Inflammatory macrophage treated with lipopolysaccharide for 4 hours (primary cell): ENCODE measurements at regions not wholly inside any gene's neighbourhood (a gene's known extent, or its start where the extent isn't known, plus 50 kb on each side); places are given as distances from the start of the nearest gene placed in this dataset.

Experiments
- DNase-seq: peaks from one replicate; pipeline ENCODE4 v3.0.0-alpha.2; 2020

DNA sequence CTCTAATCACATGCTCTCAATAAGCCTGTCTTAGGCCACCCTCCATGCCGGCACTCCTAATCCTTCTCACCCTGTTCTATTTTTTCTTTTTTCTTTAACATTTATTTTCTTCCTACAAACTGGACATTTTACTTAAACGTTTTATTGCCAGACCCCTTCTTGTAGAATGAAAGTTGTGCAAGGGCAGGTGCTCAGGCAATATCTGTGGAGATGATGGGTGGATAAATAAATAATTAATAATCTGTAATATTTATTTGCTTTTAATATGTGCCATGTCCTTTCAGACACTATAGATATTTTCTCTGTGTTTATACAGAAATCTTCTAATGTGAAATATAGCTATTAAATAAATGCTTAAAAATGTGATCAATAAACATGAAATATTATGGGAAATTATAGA, 815.7 kb upstream of the MIR17HG start:
- DNase-seq, result no peak

DNA sequence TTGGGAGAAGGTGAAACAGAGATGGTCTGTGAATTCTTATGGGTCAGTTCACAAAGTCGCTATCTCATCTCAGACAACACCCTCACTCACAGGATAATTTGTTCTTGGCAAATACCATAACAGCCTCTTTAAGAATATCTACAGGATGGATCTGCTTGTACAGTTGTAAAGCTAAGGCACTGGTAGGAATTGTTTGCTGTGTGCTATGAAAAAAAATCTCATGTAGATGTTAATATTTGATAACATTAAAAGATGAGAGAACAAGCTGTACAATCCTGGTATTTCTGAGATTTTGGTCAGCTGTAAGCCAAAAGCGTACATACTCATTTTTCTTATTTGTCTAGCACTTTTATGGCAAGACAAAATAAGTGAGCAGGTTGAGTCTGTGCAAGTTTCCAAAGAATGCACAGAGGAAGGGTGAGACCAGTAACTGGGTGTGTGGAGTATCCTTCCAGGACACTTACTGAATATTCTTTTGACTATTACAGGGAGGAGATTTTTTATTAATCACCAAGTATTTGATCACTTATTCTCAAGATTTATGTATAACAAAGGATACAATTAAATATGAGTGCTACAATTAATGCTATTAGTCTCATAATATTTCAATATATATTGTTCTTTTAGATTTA, 814.5 kb upstream of the MIR17HG start:
- no peak for DNase-seq

DNA sequence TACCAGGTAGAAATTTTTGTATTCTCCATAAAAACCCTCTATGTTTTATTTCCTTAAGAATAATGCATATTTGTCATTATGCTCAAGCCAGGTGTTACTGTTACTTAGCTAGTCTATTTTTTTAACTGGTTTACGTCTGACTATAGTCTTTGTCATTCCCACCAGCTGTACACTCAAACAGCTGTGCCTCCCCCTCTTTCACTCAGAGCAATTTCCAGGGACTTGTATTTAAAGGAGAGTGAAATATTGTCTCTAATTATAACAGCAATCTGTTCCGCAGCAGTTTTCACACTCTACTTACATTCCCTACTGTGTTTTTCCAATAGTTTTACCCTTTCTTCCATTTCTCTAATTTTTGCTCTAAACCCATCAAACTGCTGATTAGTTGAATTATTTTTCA, 813.6 kb upstream of the MIR17HG start:
- DNase-seq, result no peak

DNA sequence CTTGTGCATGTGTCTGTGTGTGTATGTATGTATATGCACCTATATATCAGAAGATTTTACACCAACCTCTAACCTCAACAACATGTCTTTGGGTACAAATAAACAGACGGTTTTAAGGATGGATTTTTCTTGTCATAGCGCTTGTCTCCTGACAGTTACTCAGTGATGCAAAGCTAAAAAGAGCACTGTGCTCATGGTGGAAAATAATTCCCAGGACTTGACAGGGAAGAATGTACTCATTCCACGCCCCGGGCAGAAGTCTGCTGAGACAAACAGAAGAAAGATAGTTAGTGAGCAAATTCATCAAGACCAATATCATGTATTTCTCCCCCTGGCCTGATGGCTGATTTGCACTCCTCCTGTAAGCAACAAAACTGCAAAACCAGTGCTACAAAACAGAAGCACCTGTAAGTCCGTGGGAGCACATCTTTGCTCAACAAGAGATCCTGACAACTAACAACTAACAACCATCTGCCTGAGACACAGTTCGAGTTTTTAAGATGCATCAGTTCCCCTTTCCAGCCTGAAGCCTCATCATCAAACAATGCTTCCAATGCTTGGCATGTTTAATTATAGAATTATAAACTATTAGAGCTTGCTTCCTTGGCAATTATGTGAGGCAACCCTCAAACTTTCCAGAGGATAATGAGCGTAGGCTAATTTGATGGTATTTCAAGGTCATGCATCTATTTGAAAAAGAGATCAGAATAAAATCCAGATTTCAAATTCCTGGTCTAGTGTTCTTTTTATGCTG, 812.7 kb upstream of the MIR17HG start:
- DNase-seq, result no peak

DNA sequence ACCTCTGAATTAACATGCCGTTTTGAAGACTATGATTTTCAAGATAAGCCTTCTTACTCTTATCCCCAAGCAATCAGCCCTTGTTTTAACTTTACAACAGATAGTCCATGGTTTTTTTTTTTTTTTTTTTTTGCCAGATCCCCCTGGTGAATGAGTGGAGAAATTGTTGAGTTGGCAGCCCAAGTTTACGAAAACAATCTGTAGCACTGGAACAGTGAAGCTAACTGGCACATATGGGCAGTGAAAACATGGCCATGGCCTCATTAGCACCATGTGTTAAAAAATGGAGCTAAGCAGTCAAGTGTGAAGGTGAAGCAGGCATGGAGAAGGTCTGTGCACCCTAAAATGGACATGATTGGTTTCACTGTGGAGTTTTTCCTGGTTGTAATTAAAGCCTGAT, 812.1 kb upstream of the MIR17HG start:
- no peak for DNase-seq

DNA sequence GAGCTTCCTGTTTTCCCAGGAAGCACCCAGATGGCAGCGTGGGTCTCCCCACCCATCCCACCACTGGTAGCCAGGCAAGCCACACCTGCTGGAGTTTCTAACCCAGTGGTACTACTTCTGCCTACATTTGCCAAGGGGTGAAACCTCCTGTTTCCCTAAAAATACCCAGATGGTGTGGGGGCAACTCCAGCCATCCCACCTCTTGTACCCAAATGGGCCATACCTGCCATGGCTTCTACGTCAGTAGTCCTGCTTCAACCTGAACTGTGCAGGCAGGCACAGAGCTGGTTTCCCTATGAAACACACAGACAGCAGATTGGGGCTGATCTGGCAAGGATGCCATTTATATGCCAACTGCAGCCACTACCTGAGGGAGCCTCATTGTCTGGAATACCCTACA, 809.4 kb upstream of the MIR17HG start:
- no peak for DNase-seq

DNA sequence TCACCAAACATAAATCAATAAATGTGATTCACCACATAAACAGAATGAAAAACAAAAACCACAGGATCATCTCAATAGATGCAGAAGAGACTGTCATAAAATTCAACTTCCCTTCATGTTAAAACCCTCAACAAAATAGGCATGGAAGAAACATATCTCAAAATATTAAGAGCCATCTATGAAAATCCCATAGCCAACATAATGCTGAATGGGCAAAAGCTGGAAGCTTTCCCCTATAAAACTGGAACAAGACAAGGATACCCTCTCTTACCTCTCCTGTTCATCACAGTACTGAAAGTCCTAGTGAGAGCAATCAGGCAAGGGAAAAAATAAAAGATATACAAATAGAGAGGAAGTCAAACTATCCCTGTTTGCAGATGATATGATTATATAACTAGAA, 806.1 kb upstream of the MIR17HG start:
- DNase-seq, result no peak

DNA sequence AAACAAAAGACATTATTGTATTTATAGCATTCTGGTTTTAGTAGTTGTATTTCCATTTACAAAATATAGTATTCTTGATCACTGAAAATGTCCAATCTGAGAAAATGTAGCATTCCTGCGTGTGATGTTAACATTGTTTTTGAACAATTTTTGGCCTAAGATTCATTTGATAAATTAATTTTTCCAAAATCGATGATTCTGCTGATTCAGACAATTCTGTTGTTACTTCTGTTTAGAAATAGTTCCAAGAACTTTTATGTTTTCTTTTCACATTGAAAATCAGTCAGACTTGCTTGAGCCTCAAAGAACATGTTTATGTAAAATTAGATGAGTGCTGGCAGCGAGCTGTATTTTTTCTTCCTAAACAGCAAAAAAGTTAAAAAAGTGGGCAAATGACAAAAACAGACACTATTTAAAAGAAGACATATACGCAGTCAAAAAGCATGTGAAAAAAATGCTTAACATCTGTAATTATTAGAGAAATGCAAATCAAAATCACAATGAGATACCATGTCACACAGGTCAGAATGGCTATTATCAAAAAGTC, 804.5 kb upstream of the MIR17HG start:
- DNase-seq, result no peak

DNA sequence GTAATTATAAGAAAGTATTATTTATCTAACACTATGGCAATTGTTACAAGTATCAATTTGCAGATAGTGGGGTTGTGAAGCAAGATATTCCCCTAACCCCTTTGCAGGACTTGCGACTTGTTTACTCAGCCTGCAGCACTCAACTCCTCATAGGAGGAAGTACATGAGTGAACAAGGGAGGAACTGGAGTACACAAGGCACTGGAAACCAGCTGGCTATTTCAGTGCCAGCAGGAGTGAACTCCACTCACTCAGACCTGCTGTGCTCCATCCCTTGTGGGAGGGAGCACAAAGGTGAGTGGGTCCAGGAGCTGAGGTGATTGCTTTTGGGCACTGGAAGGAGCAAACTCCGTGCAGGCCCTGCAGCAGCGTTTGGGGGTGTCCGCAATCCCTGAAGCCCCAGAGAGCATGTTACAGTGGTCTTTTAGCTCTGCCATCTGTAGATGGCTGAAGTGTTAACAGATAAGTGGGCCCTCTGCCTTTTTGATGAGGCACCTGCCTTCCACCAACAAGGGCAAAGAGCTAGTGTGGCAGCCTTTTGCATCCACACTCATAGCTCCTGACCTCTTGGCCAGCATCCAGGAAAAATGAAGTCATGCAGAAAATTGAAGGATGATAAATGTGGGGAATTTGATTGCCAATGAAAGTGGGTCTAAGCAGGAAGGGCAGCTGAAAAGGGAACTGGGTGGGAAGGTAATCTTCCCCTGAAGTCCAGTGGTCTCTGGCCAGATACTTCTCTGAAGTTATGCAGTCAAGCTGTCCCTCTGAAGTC, 802.2 kb upstream of the MIR17HG start:
- DNase-seq, result no peak

DNA sequence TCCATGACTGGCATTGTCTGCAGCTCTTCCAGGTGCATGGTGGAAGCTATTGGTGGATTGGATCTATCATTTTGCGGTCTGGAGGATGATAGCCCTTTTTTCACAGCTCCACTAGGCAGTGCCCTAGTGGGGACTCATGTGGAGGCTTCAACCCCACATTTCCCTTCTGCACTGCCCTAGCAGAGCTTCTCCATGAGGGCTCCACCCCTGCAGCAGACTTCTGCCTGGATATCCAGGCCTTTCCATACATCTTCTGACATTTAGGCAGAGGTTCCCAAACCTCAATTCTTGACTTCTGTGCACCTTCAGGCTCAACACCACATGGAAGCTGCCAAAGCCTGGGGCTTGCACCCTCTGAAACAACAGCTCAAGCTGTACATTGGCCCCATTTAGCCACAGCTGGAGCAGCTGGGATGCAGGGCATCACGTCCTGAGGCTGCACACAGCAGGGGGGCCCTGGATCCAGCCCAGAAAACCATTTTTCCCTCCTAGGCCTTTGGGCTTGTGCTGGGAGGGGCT, 800.2 kb upstream of the MIR17HG start:
- DNase-seq, result no peak

DNA sequence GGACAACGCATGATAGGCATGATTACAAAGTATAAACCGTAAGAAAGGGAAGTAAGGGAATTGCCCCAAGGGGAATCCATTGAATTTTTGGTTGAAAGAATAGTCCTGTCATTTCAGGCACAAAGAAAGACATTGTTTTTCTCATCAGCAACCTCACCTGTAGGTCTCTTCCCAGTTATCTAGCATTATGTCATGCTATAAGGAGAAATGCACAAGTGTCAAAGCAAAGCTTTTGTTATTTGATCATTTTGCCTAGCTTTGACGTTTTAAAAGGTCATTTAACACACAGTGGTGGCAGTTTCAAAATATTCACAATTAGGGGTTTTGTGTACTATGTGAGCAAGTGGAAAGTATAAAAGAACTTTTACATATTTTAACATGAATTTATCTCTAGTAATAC, 796.2 kb upstream of the MIR17HG start:
- no peak for DNase-seq

DNA sequence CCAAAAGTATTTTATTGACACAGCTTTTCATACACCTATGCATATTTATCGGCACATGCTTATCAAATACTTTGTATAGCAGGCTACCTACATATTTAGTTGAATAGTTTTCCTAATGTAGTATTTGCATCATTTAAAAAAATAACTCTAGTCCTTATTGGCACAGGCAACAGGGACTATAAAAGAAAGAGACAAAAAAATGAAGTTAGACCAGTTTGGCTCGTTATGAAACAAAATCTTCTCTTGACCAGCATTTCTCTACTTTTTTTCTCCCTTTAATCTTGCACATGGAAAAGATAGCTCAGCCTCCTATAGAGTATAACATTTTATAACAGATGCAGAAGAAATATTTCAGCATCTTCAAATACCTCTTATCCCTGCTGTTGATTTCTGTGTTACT, 794.8 kb upstream of the MIR17HG start:
- DNase-seq, result no peak

DNA sequence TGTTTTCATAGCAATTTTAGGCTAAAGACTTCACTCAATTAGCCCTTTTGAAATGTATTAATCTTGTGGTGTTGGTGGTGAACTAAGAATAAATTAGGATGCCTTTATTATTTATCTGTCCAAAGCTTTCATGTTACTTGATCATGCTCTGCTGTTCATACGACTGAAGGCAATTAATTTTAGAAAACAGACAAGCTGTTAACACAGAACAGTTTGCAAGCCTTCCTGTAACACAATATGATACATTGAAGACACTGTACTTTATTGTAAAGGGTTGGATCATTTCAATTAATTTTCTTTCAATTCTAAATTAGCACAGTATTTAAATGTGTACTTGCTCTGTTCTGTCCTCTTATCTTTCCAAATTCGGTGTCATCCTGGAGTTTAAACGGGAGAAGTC, 794.3 kb upstream of the MIR17HG start:
- no peak for DNase-seq

DNA sequence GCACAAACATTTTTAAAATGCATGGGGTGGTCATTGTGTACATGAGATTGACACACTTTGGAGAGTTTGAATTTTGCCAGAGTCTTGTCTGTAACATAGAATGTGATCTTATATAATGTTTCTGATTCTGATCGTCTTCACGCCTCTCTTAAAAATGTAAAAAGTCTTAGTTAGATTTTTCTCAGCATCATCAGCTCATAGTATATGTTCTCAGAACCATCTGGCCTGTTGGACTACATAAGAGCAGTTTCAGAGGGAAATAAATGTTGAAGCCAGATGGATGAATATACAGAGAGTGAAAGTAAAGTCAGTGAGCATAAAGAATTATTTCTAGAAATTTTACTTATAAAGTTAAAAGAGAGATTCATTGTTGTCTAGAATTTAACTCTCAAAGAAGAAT, 789.9 kb upstream of the MIR17HG start:
- no peak for DNase-seq

DNA sequence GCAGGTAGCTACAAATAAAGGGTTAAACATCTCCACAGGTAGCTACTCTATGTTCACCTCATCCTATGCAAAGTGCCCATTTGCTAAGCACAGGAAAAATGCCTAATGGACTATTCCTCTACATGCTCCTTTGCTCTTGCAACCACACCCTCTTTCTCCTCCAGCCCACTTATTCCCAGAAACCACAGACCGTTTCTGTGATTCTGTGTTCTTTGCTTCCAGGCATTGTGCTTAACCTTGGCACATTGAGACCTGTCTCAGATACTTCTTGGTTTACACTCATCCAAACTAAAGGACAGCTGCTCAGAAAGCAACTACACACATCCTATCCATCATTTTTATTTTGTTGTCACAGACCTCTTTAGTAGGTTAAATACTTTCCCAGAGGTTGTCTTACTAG, 785.0 kb upstream of the MIR17HG start:
- DNase-seq, result no peak

DNA sequence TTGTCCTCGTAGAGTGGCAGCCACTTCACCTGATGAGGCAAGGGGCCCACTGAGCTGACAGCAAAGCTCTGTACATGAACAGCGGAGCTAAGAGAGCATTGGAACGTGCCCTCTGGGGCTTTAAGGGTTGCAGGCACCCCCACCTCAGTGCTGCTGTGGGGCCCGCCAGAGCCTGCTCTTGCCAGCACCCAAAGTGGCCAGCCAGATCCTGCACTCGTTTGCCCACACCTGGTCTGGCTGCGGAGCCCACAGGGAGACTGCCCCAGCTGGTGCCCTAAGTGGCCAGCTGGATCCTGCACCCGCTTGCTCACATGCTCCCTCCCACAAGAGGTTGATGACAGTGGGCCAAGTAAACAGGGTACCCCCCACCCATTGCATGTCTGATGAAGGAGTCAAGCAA, 783.4 kb upstream of the MIR17HG start:
- no peak for DNase-seq

DNA sequence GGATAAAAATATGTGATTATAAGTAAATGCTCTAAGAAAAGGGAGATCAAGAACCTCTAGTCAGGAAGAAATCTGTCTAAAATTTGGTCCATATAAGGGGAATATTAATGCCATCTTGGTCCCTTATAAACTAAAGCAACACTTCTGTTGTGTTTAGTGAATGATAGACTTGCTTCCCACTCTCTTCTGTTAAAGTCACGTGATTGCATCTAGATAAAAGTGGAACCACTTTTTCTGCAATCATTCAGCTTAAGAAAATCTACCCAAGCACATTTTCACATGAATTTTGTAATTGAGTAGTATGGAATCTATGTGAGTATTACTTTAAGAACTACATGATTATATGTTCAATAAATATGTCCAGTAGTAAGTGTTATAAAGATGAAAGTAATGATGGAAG, 782.9 kb upstream of the MIR17HG start:
- no peak for DNase-seq

DNA sequence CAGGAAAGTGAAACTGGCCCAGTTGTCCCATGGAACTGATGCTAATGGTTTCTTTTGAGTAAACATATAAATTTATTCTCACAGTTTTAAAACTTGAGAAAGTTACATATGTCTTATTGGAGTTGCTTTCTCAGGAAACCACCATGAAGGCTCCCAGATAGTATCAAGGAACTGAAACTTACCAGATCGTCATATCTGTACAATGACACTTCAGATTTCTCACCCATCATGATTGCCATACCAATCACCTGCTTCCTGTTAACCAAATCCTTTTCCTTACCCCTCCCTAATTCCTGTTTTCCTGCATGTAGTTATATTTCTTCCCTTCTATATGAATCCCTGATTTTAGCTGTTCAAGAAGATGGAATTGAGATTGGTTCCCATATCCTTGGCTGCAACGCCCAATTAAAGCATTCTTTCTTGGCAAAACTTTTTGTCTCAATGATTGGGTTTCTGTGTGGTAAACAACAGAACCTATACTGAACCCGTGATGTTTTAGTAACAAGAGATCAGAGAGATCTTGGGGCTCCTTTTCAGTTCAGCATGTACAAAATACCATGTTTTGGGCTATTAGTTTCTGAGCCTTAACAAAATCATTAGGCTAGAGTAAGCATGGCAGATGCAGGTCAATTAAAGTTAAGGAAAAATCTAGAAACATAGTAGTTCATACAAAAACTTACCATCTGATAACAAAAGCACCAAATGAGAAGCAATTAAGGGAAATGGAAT, 781.3 kb upstream of the MIR17HG start:
- DNase-seq, result peak; percentile 41

DNA sequence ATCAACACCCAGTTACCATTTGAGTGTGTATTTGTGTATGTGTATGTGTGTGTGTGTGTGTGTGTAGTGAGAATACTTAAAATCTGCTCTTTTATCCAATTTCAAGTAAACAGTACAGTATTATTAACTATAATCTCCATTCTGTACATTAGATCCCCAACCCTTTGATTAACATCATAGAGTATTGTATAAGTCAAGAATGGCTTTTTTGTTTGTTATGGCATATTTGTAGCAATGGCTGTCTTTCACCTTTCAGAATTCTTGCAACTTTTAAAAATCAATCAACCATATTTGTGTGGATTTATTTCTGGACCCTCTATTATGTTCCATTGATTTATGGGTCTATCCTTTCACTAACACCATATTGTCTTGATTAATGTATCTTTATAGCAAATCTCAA, 779.3 kb upstream of the MIR17HG start:
- DNase-seq, result no peak

DNA sequence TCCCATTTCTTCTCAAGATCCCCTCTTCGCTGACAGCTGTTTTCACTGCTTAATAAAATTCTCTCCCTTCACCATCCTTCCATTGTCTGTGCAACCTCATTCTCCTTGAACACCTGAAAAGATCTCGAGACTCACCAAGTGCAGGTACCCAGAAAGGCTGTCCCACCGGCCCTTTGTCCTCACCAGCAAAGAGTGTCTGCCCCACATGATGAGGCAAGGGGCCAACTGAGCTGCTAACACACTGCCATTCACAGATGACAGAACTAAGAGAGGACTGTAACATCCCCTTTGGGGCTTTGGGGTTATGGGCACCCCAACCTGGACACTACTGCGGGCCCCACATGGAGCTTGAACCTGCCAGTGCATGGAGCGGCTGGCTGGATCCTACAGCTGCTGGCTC, 771.4 kb upstream of the MIR17HG start:
- no peak for DNase-seq

DNA sequence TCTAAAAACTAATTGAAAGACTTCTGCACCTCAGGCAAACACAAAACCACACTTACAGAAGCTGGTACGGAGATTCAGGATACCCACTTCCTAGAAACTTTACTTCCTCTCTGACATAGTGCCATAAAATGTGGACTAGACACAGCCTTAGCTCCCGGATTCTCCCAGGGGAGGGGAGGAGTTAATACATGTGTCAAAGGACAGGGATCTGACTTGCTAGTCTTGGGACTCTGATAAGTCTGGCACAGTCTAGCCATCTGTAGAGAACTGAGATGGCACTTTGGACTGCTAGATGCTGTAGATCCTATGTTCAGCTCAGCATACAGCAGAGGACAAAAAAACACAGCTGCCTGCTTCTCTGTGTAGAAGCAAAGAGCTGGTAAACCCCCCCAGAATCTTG, 769.8 kb upstream of the MIR17HG start:
- DNase-seq, result no peak

DNA sequence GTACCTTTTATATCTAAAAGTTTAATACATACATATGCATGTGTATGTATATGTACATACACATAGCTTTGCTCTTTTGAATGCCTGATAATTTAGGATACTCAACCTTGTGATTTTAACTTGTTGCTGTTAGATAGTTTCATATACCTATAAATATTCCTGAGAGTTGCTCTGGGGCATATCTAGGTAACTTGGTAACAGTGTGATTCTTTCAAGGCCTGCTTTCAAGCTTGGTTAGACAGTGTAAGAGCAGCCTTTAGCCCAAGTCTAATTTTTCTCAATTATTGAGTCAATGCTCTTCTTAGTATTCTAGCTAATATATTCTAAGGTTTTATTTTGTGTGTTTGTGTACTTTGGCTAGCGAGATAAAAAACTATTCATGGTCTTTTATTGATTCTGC, 762.1 kb upstream of the MIR17HG start:
- no peak for DNase-seq
